ENCODE measurements at regions not wholly inside any gene's neighbourhood (a gene's known extent, or its start where the extent isn't known, plus 50 kb on each side); places are given as distances from the start of the nearest gene placed in this dataset.

DNA sequence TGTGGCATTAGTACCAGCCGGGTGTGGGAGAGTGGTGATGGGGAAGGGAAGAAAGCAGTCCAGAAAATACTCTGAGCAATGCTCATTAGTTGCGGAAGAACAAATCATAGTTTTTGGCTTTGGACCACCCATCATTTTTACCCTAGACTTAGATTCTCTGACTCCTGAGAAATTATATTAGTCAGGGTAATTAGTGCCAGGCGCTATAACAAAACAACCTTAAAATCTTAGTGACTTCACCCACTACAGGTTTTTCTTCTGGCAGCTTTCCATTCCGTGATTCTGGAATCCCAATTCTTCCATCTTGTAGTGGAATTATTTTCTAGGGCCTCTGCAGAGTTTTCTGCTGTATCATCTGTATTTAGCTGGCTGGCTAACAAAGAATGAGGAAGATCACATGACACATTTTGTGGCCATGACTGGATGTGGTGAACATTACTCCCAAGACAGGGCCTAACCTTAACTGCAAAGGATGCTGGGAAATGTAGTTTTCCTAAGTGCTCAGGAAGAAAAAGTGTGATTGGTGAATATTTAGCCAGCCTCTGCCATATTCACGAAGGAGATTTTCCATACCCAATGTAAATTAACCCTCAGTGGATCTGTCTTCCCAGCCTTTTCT lies 373.0 kb upstream of the MEF2C start:
- DNase-seq (ENCODE audit: low read depth), result peak; percentile 42
- TF ChIP-seq CTCF (IDR thresholded peaks at IDR 0.05; ENCODE audit: insufficient read depth, low read depth, low read length, missing control alignments), result no peak
- H3K4me3 ChIP-seq (ENCODE audit: low read depth, low read length), result no peak overlapping the region

GRCh38 chr5:89253666-89254352 lies 370.8 kb upstream of the MEF2C start:
- DNase-seq (ENCODE audit: low read depth), result no peak
- no peak for TF ChIP-seq CTCF (IDR thresholded peaks at IDR 0.05; ENCODE audit: insufficient read depth, low read depth, low read length, missing control alignments)
- no peak overlapping the region for H3K4me3 ChIP-seq (ENCODE audit: low read depth, low read length)

DNA sequence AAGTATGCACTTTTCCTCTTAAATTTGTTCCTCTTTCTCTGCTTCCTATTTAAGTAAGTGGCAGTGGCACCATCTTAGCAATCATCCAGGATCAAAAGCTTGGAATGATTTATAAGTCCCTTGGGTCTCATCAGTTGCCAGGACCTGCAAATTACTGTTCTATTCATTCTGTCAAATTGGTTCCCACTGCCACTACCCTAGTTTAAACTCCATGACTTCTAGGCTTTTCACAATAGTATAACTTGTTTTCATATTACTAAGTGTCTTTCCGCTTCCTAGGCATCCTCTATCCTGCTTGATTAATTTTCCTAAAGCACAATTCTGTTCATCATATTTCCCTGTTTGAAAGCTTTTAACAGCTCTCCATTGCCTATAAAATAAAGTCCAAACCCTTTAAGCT lies 363.9 kb upstream of the MEF2C start:
- no peak for TF ChIP-seq CTCF (IDR thresholded peaks at IDR 0.05; ENCODE audit: insufficient read depth, low read depth, low read length, missing control alignments)
- no peak overlapping the region for H3K4me3 ChIP-seq (ENCODE audit: low read depth, low read length)
- DNase-seq (ENCODE audit: low read depth), result no peak

DNA sequence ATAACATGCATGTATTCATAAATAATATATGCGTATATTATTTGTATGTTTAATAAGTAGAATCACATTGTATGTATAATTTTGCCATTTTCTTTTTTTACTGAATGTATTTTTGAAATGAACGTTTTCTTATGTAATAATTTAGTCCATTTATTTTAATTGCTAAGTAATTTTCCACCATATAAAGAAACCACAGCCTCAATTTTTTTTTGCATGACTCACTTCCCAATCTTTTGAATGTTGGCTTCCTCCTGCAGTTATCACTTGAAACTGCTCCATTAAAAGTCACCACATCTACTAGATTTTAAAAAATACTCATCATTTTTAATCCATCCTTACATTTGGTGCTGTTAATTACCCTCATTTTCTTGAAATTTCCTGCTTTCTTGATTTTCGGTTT lies 363.3 kb upstream of the MEF2C start:
- no peak for TF ChIP-seq CTCF (IDR thresholded peaks at IDR 0.05; ENCODE audit: insufficient read depth, low read depth, low read length, missing control alignments)
- no peak overlapping the region for H3K4me3 ChIP-seq (ENCODE audit: low read depth, low read length)
- no peak for DNase-seq (ENCODE audit: low read depth)

DNA sequence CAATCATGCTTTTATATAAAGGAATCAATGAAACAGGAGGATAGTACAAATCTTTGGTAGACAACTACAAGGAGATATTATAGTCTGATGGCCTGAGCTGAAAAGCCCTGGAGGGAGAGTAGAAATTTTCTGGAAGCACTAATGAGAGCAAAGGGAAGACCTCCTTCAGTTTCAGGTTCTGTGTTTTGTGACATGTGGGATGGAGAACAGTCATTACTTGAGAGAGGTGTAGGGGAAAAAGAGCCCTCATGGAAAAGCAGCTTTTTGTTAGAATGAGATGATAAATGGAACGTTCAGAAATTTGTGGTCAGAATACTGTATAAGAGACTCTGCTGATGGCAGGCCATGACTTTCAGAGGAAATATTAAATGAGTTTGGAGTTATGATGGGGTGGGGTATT lies 360.6 kb upstream of the MEF2C start:
- TF ChIP-seq CTCF (IDR thresholded peaks at IDR 0.05; ENCODE audit: insufficient read depth, low read depth, low read length, missing control alignments), result no peak
- DNase-seq (ENCODE audit: low read depth), result no peak
- H3K4me3 ChIP-seq (ENCODE audit: low read depth, low read length), result no peak overlapping the region

- no peak for TF ChIP-seq CTCF (IDR thresholded peaks at IDR 0.05; ENCODE audit: insufficient read depth, low read depth, low read length, missing control alignments)
- DNase-seq (ENCODE audit: low read depth), result no peak
- H3K4me3 ChIP-seq (ENCODE audit: low read depth, low read length), result no peak overlapping the region
Measured at GRCh38 chr5:89241186-89241585, 358.2 kb upstream of the MEF2C start.

GRCh38 chr5:89236900-89237299 lies 353.9 kb upstream of the MEF2C start:
- no peak for DNase-seq (ENCODE audit: low read depth)
- H3K4me3 ChIP-seq (ENCODE audit: low read depth, low read length), result no peak overlapping the region
- no peak for TF ChIP-seq CTCF (IDR thresholded peaks at IDR 0.05; ENCODE audit: insufficient read depth, low read depth, low read length, missing control alignments)

Data from GM12865 (cell line).